ENCODE measurements at regions not wholly inside any gene's neighbourhood (a gene's known extent, or its start where the extent isn't known, plus 50 kb on each side); places are given as distances from the start of the nearest gene placed in this dataset.
"Not testable (repeated sequence)": the region's sequence is repeated elsewhere in the genome, so short reads cannot be mapped to it uniquely, and the experiment has no call there.

- Mint-ChIP-seq H3K9me3 (no peaks in the 10 kb centered on the region), H3K27me3 (peaks cover 16% of the 10 kb centered on the region), H3K4me1 (peaks cover 5% of the 10 kb centered on the region), H3K27ac (no peak overlapping the region), H3K36me3 (ENCODE audit: low read depth) (no peaks in the 10 kb centered on the region), H3K4me3 (no peak overlapping the region)
- no peak for DNase-seq
- no peak for ATAC-seq
Measured at GRCh38 chr12:114815026-114815795, 131.2 kb upstream of the TBX3 start.

- Mint-ChIP-seq H3K9me3 (no peaks in the 10 kb centered on the region), H3K4me3 (no peak overlapping the region), H3K4me1 (peaks cover 5% of the 10 kb centered on the region), H3K27ac (no peak overlapping the region), H3K27me3 (peaks cover 16% of the 10 kb centered on the region), H3K36me3 (ENCODE audit: low read depth) (no peaks in the 10 kb centered on the region)
- no peak for DNase-seq
- ATAC-seq = no peak
Measured at GRCh38 chr12:114812858-114813761, 129.1 kb upstream of the TBX3 start.

GRCh38 chr12:114812384-114812783 is 128.4 kb upstream of the TBX3 start:
- DNase-seq (no peak), ATAC-seq (no peak)
- Mint-ChIP-seq H3K9me3 (no peaks in the 10 kb centered on the region), H3K4me3 (no peak overlapping the region), H3K27ac (no peak overlapping the region), H3K27me3 (peaks cover 19% of the 10 kb centered on the region), H3K4me1 (peaks cover 5% of the 10 kb centered on the region), H3K36me3 (ENCODE audit: low read depth) (no peaks in the 10 kb centered on the region)

- Mint-ChIP-seq H3K27me3 (peaks cover 15% of the 10 kb centered on the region), H3K27ac (no peak overlapping the region), H3K4me3 (no peak overlapping the region), H3K4me1 (peaks cover 5% of the 10 kb centered on the region), H3K9me3 (no peaks in the 10 kb centered on the region), H3K36me3 (ENCODE audit: low read depth) (no peaks in the 10 kb centered on the region)
- ATAC-seq (no peak), DNase-seq (no peak)
Measured at GRCh38 chr12:114809097-114809496, 125.1 kb upstream of the TBX3 start.

GRCh38 chr12:114801381-114801780 is 117.4 kb upstream of the TBX3 start:
- not testable (repeated sequence) for H3K36me3 Mint-ChIP-seq (ENCODE audit: low read depth); H3K27ac Mint-ChIP-seq; H3K4me3 Mint-ChIP-seq; H3K9me3 Mint-ChIP-seq; H3K4me1 Mint-ChIP-seq; ATAC-seq; H3K27me3 Mint-ChIP-seq; DNase-seq

- H3K4me3 Mint-ChIP-seq; DNase-seq; H3K27ac Mint-ChIP-seq; H3K27me3 Mint-ChIP-seq; H3K4me1 Mint-ChIP-seq; H3K9me3 Mint-ChIP-seq; ATAC-seq; H3K36me3 Mint-ChIP-seq (ENCODE audit: low read depth): not testable (repeated sequence)
Measured at GRCh38 chr12:114800566-114800965, 116.6 kb upstream of the TBX3 start.

- Mint-ChIP-seq H3K27ac (no peak overlapping the region), H3K4me3 (no peak overlapping the region), H3K36me3 (ENCODE audit: low read depth) (no peaks in the 10 kb centered on the region), H3K27me3 (peaks cover 2% of the 10 kb centered on the region), H3K4me1 (no peaks in the 10 kb centered on the region), H3K9me3 (peaks cover 4% of the 10 kb centered on the region)
- ATAC-seq (no peak), DNase-seq (no peak)
Measured at GRCh38 chr12:114799574-114800487, 115.9 kb upstream of the TBX3 start.

- no peaks in the 10 kb centered on the region for H3K4me1 Mint-ChIP-seq
- H3K27ac Mint-ChIP-seq = no peak overlapping the region
- DNase-seq (no peak), ATAC-seq (no peak)
- H3K27me3 Mint-ChIP-seq = peaks cover 2% of the 10 kb centered on the region
- no peak overlapping the region for H3K4me3 Mint-ChIP-seq
- peaks cover 4% of the 10 kb centered on the region for H3K9me3 Mint-ChIP-seq
- no peaks in the 10 kb centered on the region for H3K36me3 Mint-ChIP-seq (ENCODE audit: low read depth)
Measured at GRCh38 chr12:114794049-114794558, 110.1 kb upstream of the TBX3 start.

GRCh38 chr12:114790276-114790675 is 106.3 kb upstream of the TBX3 start:
- Mint-ChIP-seq H3K9me3 (no peaks in the 10 kb centered on the region), H3K27ac (no peak overlapping the region), H3K27me3 (no peaks in the 10 kb centered on the region), H3K4me3 (no peak overlapping the region), H3K4me1 (no peaks in the 10 kb centered on the region), H3K36me3 (ENCODE audit: low read depth) (no peaks in the 10 kb centered on the region)
- DNase-seq = no peak
- no peak for ATAC-seq

- no peak overlapping the region for H3K27ac Mint-ChIP-seq
- no peaks in the 10 kb centered on the region for H3K4me1 Mint-ChIP-seq
- H3K4me3 Mint-ChIP-seq = no peak overlapping the region
- H3K9me3 Mint-ChIP-seq = no peaks in the 10 kb centered on the region
- no peaks in the 10 kb centered on the region for H3K27me3 Mint-ChIP-seq
- ATAC-seq (no peak), DNase-seq (no peak)
- no peaks in the 10 kb centered on the region for H3K36me3 Mint-ChIP-seq (ENCODE audit: low read depth)
Measured at GRCh38 chr12:114789821-114790220, 105.8 kb upstream of the TBX3 start.

- ATAC-seq (no peak), DNase-seq (no peak)
- no peaks in the 10 kb centered on the region for H3K27me3 Mint-ChIP-seq
- H3K36me3 Mint-ChIP-seq (ENCODE audit: low read depth) = no peaks in the 10 kb centered on the region
- no peaks in the 10 kb centered on the region for H3K4me1 Mint-ChIP-seq
- H3K27ac Mint-ChIP-seq = no peak overlapping the region
- no peak overlapping the region for H3K4me3 Mint-ChIP-seq
- no peaks in the 10 kb centered on the region for H3K9me3 Mint-ChIP-seq
Measured at GRCh38 chr12:114789276-114789675, 105.3 kb upstream of the TBX3 start.

GRCh38 chr12:114784526-114784925 is 100.6 kb upstream of the TBX3 start:
- ATAC-seq (no peak), DNase-seq (no peak)
- H3K27ac Mint-ChIP-seq = no peak overlapping the region
- H3K9me3 Mint-ChIP-seq = peaks cover 4% of the 10 kb centered on the region
- H3K4me3 Mint-ChIP-seq = no peak overlapping the region
- H3K36me3 Mint-ChIP-seq (ENCODE audit: low read depth) = no peaks in the 10 kb centered on the region
- H3K4me1 Mint-ChIP-seq = no peaks in the 10 kb centered on the region
- no peaks in the 10 kb centered on the region for H3K27me3 Mint-ChIP-seq

GRCh38 chr12:114783089-114783618 is 99.2 kb upstream of the TBX3 start:
- H3K36me3 Mint-ChIP-seq (ENCODE audit: low read depth) = no peaks in the 10 kb centered on the region
- no peak overlapping the region for H3K4me3 Mint-ChIP-seq
- ATAC-seq (no peak), DNase-seq (no peak)
- H3K9me3 Mint-ChIP-seq = peaks cover 4% of the 10 kb centered on the region
- no peak overlapping the region for H3K27ac Mint-ChIP-seq
- H3K4me1 Mint-ChIP-seq = no peaks in the 10 kb centered on the region
- H3K27me3 Mint-ChIP-seq = no peaks in the 10 kb centered on the region

Measured in activated naive CD8-positive, alpha-beta T cell treated with anti-CD3 and anti-CD28 coated beads, Interleukin-2, amount 50 U/mL, for 24 hours (primary cell).